GM23248 (cell line): ENCODE measurements at regions not wholly inside any gene's neighbourhood (a gene's known extent, or its start where the extent isn't known, plus 50 kb on each side); places are given as distances from the start of the nearest gene placed in this dataset.

Experiments
- EZH2 ChIP-seq: fragments of 200-600 bp; sonication (generic); IDR thresholded peaks from 2 replicates; pipeline ENCODE4 v1.6.1; 2018; ENCODE audit warnings: antibody characterized with exemption, mild to moderate bottlenecking; ENCODE audit not compliant: insufficient read depth, poor library complexity, severe bottlenecking
- EZH2phosphoT487 ChIP-seq: fragments of 200-600 bp; sonication (generic); IDR thresholded peaks from 2 replicates; pipeline ENCODE4 v1.6.1; 2018; ENCODE audit warnings: antibody characterized with exemption, moderate library complexity, mild to moderate bottlenecking, low read depth; ENCODE audit not compliant: insufficient read depth

- TF ChIP-seq EZH2 (no peak), EZH2phosphoT487 (no peak)
These were observed 383.8 kb downstream of the AASDHPPT start for GRCh38 chr11:106461148-106461691.
